Liver (tissue), 8 donors: ENCODE measurements at regions not wholly inside any gene's neighbourhood (a gene's known extent, or its start where the extent isn't known, plus 50 kb on each side); places are given as distances from the start of the nearest gene placed in this dataset.

Source experiments
- DNase-seq: peaks from one replicate; pipeline ENCODE4 v3.0.0-alpha.2; 2017; ENCODE audit warnings: low spot score
- H3K27ac ChIP-seq, 2 donors: one replicate each; pipeline ENCODE4 v1.7.0; 2013; ENCODE audit warnings: inconsistent platforms in 2 of 2, low read length in 2 of 2, control low read depth in 1 of 2, low read depth in 1 of 2, mild to moderate bottlenecking in 1 of 2
- H3K27me3 ChIP-seq, 4 donors: one replicate each; pipeline versions ENCODE4 v1.6.1 to v1.7.0; 2013; ENCODE audit warnings: low read length in 3 of 4, inconsistent platforms in 1 of 4, mild to moderate bottlenecking in 1 of 4, moderate library complexity in 1 of 4; ENCODE audit not compliant: control insufficient read depth in 4 of 4, insufficient read depth in 4 of 4
- H3K36me3 ChIP-seq, 4 donors: one replicate each; pipeline versions ENCODE4 v1.6.1 to v1.7.0; 2013; ENCODE audit warnings: low read length in 3 of 4, mild to moderate bottlenecking in 3 of 4, low read depth in 1 of 4, moderate library complexity in 1 of 4; ENCODE audit not compliant: control insufficient read depth in 4 of 4, insufficient read depth in 3 of 4
- H3K4me1 ChIP-seq, 4 donors: one replicate each; pipeline versions ENCODE4 v1.6.1 to v1.7.0; 2013; ENCODE audit warnings: low read length in 3 of 4, mild to moderate bottlenecking in 3 of 4, moderate library complexity in 1 of 4; ENCODE audit not compliant: control insufficient read depth in 4 of 4, insufficient read depth in 4 of 4
- H3K4me3 ChIP-seq, 3 donors: one replicate each; pipeline versions ENCODE4 v1.6.1 to v1.7.0; 2013; ENCODE audit warnings: low read length in 3 of 3, control low read depth in 1 of 3, low read depth in 1 of 3, mild to moderate bottlenecking in 1 of 3
- H3K9ac ChIP-seq, 2 donors: one replicate each; pipeline ENCODE4 v1.7.0; 2013; ENCODE audit warnings: low read length in 2 of 2, mild to moderate bottlenecking in 2 of 2, moderate library complexity in 2 of 2, control low read depth in 1 of 2, low read depth in 1 of 2
- H3K9me3 ChIP-seq, 4 donors: one replicate each; pipeline versions ENCODE4 v1.6.1 to v1.7.0; 2013; ENCODE audit warnings: low read length in 3 of 4; ENCODE audit not compliant: control insufficient read depth in 4 of 4
- ATF3 ChIP-seq: IDR thresholded peaks from 2 replicates; pipeline ENCODE4 v1.6.1; 2016; ENCODE audit warnings: antibody characterized with exemption
- EGR1 ChIP-seq, 2 donors: IDR thresholded peaks; 2 replicates each; pipeline ENCODE4 v1.6.1; 2016 to 2018; ENCODE audit warnings: antibody characterized with exemption in 2 of 2, low read depth in 2 of 2
- FOXA1 ChIP-seq: IDR thresholded peaks from 2 replicates; pipeline ENCODE4 v1.6.1; 2016; ENCODE audit warnings: antibody characterized with exemption
- FOXA2 ChIP-seq: IDR thresholded peaks from 2 replicates; pipeline ENCODE4 v1.6.1; 2016; ENCODE audit warnings: antibody characterized with exemption
- GABPA ChIP-seq, 2 donors: IDR thresholded peaks in 1 of 2; conservative IDR thresholded peaks in 1 of 2; 2 replicates each; pipeline ENCODE4 v1.6.1; 2016; ENCODE audit warnings: antibody characterized with exemption in 2 of 2, mild to moderate bottlenecking in 1 of 2, moderate library complexity in 1 of 2
- HNF4A ChIP-seq, 2 donors: conservative IDR thresholded peaks; 2 replicates each; pipeline ENCODE4 v1.6.1; 2016; ENCODE audit warnings: antibody characterized with exemption in 2 of 2, mild to moderate bottlenecking in 2 of 2
- HNF4G ChIP-seq: IDR thresholded peaks from 2 replicates; pipeline ENCODE4 v1.6.1; 2016; ENCODE audit warnings: antibody characterized with exemption
- NR2F2 ChIP-seq: IDR thresholded peaks from 2 replicates; pipeline ENCODE4 v1.6.1; 2016; ENCODE audit warnings: antibody characterized with exemption
- REST ChIP-seq: IDR thresholded peaks from 2 replicates; pipeline ENCODE4 v1.6.1; 2016; ENCODE audit warnings: antibody characterized with exemption, mild to moderate bottlenecking
- SP1 ChIP-seq: IDR thresholded peaks from 2 replicates; pipeline ENCODE4 v1.6.1; 2018; ENCODE audit warnings: antibody characterized with exemption, mild to moderate bottlenecking
- TAF1 ChIP-seq: conservative IDR thresholded peaks from 2 replicates; pipeline ENCODE4 v1.6.1; 2016; ENCODE audit warnings: antibody characterized with exemption, mild to moderate bottlenecking
- ZBTB33 ChIP-seq: IDR thresholded peaks from 2 replicates; pipeline ENCODE4 v1.6.1; 2016; ENCODE audit warnings: antibody characterized with exemption
- WGBS: extraction: QIAGEN DNeasy Blood & Tissue Kit; methylation state at CpG from one replicate; pipeline ENCODE4 v1.1.7; 2013; 5-methylcytosine and 5-hydroxymethylcytosine counted together
- TF ChIP-seq, protein P1 (sequence below): fragments of 150-350 bp; IDR thresholded peaks from 2 replicates; pipeline ENCODE4 v1.5.1; 2017; ENCODE audit warnings: improper control_type of control experiment, low read depth, low read length; ENCODE audit not compliant: missing input control
- TF ChIP-seq, protein P2 (sequence below): IDR thresholded peaks from 2 replicates; pipeline ENCODE4 v1.6.1; 2016; ENCODE audit warnings: antibody characterized with exemption
- donor health status: healthy.
- donor health status: healthy.
- donor health status: healthy.
- donor health status: healthy.
- donor health status: healthy.

DNA sequence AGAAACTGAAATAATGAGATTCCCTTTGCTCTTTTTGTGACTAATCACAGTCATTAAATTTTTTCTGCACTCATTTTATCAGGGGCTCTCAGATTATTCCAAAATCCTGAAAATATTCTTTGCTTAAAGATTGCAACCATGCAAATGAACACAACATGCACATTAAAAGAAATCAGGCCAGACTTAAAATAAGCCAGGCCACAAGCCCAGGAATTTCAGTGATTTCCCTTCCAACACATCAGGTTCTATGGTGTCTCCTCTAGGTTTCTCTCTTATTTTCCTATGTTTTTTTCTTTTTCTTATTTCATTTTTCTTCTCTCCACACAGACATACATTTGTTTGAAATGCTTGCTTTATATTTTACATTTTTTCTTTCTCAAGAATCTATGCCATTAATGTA is 65.3 kb downstream of the NIBAN1 start:
- Histone ChIP-seq H3K9ac (no peak overlapping the region), H3K4me1 (no peaks in the 10 kb centered on the region), H3K36me3 (no peaks in the 10 kb centered on the region), H3K27ac (no peak overlapping the region), H3K27me3 (no peaks in the 10 kb centered on the region), H3K4me3 (no peak overlapping the region), H3K9me3 (no peaks in the 10 kb centered on the region)
- DNase-seq = no peak
- TF ChIP-seq HNF4A (conservative IDR thresholded peaks at IDR 0.05) (no peak), ZBTB33 (no peak), HNF4G (no peak), GABPA (IDR thresholded peaks at IDR 0.05 in 1 of 2, conservative IDR thresholded peaks at IDR 0.05 in 1 of 2) (no peak), ATF3 (no peak), REST (no peak), TAF1 (no peak)

DNA sequence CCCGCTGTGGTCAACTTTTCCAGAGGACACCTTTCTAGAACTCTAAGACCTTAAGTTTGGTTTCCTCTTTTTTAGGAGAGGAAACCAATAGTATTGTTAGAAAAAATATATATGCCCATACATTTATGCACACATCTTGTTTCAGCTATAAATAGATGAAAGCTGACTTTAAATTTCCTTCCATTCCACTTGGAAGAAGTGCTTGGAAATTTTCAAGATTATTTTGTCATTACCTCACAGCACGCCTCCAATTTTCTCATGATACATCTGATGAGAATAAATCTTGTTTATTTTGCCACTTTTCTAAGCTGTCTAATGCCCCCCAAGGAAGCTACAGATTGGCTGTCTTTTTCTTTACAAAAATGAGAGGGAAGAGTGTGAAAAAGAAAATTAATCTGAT is 65.8 kb downstream of the NIBAN1 start:
- DNase-seq = no peak
- Histone ChIP-seq H3K27ac (no peak overlapping the region), H3K9ac (no peak overlapping the region), H3K4me1 (no peaks in the 10 kb centered on the region), H3K27me3 (no peaks in the 10 kb centered on the region), H3K4me3 (no peak overlapping the region), H3K9me3 (no peaks in the 10 kb centered on the region), H3K36me3 (no peaks in the 10 kb centered on the region)
- TF ChIP-seq NR2F2 (no peak), REST (no peak), EGR1 (IDR thresholded peaks at IDR 0.05; ENCODE audit: low read depth in 2 of 2) (no peak), HNF4A (conservative IDR thresholded peaks at IDR 0.05) (no peak), SP1 (no peak), FOXA1 (no peak), GABPA (IDR thresholded peaks at IDR 0.05 in 1 of 2, conservative IDR thresholded peaks at IDR 0.05 in 1 of 2) (no peak), TAF1 (no peak), ATF3 (no peak), FOXA2 (no peak), HNF4G (no peak)
- TF ChIP-seq, protein P1, sequence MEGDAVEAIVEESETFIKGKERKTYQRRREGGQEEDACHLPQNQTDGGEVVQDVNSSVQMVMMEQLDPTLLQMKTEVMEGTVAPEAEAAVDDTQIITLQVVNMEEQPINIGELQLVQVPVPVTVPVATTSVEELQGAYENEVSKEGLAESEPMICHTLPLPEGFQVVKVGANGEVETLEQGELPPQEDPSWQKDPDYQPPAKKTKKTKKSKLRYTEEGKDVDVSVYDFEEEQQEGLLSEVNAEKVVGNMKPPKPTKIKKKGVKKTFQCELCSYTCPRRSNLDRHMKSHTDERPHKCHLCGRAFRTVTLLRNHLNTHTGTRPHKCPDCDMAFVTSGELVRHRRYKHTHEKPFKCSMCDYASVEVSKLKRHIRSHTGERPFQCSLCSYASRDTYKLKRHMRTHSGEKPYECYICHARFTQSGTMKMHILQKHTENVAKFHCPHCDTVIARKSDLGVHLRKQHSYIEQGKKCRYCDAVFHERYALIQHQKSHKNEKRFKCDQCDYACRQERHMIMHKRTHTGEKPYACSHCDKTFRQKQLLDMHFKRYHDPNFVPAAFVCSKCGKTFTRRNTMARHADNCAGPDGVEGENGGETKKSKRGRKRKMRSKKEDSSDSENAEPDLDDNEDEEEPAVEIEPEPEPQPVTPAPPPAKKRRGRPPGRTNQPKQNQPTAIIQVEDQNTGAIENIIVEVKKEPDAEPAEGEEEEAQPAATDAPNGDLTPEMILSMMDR = no peak
- TF ChIP-seq, protein P2, sequence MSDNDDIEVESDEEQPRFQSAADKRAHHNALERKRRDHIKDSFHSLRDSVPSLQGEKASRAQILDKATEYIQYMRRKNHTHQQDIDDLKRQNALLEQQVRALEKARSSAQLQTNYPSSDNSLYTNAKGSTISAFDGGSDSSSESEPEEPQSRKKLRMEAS = no peak
- WGBS = 91% methylated on average over 2 of the region's 2 CpGs
